GM18507 (cell line): ENCODE measurements at regions not wholly inside any gene's neighbourhood (a gene's known extent, or its start where the extent isn't known, plus 50 kb on each side); places are given as distances from the start of the nearest gene placed in this dataset.

Experiments used
- DNase-seq: peaks from one replicate; pipeline ENCODE4 v3.0.0; 2011; ENCODE audit warnings: low read depth; ENCODE audit not compliant: insufficient read length; ENCODE audit errors: extremely low spot score
- FAIRE-seq: peaks from 2 replicates; lab custom pipeline; 2011; peaks lifted over from hg19 to GRCh38; lab: Jason Lieb, UNC

DNA sequence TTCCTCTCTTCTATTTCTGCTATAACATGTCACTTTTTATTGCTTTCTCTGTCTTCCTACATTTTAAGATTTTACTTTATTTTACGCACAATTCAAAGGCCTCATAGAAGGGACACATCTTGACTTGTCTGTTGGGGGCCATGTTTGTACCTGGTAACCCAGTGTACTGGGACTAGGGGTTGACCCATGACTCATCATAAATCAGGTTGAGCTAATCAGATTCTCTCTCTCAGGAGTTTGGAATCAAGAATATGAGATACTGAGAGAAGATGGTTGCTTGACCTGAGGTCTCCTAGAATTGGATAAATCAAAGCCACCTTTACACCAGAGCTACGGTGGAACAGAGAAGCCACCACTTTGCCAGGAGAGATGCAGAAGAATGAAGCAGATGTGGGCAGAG is 153.0 kb downstream of the UXS1 start:
- DNase-seq (no peak), FAIRE-seq (no peak)

- no peak for FAIRE-seq
- no peak for DNase-seq
Measured at GRCh38 chr2:106039634-106040315, 154.3 kb downstream of the UXS1 start.

GRCh38 chr2:106038601-106039375 is 155.3 kb downstream of the UXS1 start:
- no peak for FAIRE-seq
- no peak for DNase-seq

DNA sequence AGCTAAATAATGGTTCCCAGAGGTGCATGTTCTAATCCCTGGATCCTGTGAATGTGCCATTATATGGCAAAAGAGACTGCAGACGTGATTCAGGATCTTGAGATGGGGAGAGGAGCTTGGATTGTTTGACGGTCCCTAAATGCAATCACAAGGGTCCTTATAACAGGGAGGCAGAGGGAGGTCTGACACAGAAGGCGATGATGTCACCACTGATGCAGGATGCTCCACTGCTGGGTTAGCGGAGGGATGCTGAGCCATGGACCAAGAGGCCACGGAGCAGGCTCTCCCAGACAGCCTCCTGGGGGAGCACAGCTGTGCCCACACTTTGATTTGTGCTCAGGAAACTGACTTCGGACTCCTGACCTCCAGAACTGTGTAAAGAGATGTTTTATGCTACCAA is 156.2 kb downstream of the UXS1 start:
- FAIRE-seq, result no peak
- no peak for DNase-seq

DNA sequence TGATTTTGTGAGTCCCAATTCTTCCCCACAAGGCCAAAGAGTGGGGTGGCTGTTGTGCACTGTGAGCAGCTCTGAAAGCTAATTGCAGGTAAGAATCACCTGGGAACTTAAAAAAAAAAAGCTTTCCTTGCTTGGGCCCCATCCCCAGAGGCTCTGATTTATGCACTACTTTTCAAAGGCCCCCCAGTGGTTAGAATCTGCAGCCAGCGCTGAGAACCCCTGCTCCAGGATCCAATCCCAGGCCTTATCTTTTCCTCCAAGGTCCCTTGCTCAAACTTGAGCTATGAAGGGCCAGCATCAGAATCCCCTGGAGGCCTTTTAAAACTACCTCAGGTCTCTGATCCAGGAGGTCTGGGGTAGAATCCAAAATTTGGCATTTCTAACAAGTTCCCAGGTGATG is 156.8 kb downstream of the UXS1 start:
- FAIRE-seq, result no peak
- no peak for DNase-seq

DNA sequence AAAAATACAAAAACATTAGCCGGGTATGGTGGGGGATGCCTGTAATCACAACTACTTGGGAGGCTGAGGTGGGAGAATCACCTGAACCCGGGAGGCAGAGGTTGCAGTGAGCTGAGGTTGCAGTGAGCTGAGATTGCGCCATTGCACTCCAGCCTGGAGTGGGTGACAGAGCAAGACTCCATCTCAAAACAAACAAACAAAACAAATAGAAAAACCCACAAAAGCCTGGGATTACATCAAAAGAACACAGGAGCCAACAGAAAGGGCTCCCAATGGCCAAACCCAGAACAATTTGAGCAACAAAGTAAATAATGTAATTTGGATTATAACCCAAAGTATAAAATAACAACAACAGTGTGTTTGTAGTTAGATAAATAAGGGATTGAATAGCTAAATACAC is 159.8 kb downstream of the UXS1 start:
- no peak for FAIRE-seq
- DNase-seq, result no peak

DNA sequence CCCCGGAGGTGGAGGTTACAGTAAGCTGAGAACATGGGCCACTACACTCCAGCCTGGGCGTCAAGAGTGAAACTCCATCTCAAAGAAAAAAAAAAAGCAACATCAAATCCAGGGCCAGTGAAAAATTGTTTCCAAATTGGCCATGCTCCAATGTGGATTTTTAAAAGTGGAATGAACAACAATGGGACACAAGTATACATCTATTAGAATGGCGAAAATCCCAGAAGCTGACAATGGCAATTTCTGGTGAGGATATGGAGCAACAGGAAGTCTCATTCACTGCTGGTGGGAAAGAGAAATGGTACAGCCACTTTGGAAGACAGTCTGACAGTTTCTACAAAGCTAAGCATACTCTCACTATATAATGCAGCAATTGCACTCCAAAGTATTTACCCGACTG is 161.4 kb downstream of the UXS1 start:
- FAIRE-seq, result no peak
- DNase-seq, result no peak

- no peak for FAIRE-seq
- no peak for DNase-seq
Measured at GRCh38 chr2:106030287-106031268, 163.5 kb downstream of the UXS1 start.

GRCh38 chr2:106028192-106028591 is 165.9 kb downstream of the UXS1 start:
- FAIRE-seq, result no peak

DNA sequence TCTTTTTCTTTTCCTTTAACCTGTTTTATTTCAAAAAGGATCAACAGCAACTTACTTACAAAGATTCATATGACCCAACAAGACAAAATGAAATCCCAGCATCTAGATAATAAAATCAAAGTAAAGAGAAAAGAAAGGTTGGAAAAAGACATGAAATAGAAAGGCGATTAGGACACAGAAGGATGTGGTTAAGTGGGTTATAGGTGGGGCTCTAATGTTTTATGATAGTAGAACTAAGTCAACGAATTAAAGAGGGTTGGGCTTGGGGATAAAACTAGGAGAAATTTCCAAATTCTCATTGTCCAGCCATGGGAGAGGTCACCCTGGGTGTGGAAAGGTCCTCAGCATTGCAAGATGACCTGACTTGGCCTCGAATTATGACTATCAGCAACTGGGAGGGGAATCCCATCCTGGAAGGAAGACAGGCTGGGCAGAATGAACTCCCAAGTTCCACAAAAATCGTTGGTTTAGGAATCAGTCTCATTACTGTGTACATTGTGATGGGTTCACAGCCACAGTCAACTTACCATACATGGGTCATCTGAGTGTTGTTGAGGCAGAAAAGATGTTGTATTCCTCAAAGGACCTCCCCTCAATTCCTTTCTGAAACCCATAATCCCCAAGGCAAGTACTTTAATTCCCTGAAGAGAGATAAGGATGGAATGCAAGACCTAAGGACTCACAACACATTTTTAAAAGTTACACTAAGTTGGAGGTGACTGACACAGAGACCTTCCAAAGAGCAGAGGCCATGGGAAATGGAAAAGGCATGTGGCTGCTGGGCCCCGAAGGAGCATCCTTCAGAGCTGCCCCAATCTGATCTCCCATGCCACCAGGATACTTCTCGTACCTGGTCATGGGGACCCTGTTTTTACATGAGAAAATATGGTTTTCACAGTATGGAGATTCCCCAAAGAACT is 167.6 kb downstream of the UXS1 start:
- DNase-seq (no peak), FAIRE-seq (no peak)

More at GRCh38 chr2:106028192-106028591, 165.9 kb downstream of the UXS1 start:
- no peak for DNase-seq

- DNase-seq, result no peak
- FAIRE-seq, result no peak
Measured at GRCh38 chr2:106025796-106026195, 168.3 kb downstream of the UXS1 start.

DNA sequence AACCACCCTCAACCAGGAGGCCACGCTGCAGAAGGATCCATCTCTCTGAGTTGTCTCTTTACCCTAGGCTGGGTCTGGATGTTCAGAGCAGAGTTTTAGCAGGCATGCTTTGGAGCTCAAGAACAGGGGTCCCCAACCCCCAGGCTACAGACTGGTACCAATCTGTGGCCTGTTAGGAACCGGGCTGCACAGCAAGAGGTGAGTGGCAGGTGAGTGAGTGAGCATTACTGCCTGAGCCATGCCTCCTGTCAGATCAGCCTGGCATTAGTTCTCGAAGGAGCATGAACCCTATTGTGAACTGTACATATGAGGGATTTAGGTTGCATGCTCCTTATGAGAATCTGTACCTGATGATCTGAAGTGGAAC is 172.5 kb downstream of the UXS1 start:
- FAIRE-seq, result no peak
- no peak for DNase-seq

DNA sequence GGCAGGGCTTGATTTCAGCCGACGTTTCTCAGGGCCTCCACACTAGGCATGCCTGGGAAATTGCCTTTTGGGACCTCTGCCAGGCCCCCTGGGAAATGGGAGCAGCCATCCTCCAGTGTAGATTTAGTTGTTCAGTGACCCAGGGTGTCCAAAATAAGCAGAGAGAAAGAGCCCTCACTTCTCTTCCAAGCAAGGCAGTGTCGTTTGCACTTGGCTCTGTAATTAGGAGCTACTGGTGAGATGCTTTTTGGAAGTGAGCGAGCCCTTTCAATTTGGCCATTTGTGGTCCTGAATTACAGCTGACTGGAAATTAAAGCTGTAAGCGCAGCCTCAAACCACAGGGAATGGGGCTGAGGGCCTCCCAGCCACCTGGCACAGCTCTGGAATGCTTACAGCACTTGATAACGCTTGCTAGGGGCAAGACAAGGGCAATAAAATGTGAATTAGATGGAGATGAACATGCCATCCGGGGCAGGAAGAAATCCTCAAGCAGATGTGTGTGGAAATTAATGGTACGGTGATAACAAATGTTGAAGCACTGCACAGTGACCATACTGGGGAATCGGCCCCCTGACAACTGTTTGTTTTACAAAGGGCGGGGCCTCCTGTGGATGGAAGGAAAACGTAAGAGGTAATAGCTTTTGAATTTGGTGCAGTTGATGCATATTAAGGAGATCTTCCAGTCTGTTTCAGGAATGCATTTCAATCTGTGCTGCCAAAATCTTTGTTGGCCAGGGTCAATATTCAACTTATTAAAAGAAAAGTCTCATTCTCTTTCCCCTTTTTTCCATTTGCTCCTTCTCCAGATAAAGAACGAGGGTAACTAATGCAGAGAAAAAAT is 173.1 kb downstream of the UXS1 start:
- DNase-seq, result no peak
- no peak for FAIRE-seq

DNA sequence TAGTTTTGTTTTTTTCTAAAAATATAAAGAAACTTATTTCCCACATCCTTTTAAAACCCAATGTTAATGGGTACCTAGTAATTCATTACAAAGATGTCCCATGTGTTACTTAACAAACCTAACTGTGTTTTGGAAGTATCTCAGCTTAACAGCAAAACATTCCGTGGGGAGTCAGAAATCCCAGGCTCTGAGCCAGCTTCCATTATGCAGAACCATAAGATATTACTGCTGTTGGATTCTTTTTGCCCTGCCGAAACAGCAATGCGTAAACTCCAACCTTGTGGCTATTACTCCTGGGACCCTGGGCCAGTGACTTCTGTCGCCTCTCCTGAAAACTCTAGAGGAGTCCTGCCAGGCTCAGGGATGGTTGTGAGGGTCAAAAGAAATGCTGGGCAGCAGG is 174.1 kb downstream of the UXS1 start:
- DNase-seq (no peak), FAIRE-seq (no peak)

DNA sequence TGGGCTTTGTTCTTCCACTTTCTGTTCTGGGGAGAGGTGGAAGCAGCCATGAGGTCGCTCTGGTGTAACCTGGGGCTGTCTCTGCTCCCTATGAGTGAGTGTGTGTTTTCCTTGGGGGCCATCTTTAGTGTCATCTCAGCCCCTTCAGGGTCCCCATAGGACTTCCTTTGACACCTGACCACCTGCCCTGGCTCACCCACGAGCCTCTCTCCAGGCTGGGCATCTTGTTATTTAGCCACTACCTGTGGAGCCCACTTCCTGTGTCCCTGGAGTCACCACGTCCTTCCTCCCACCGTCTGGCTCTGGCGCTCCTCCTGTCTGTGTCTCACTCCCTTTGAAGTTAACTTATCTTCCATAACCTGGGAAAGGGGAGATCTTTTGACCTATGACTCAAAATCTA is 176.0 kb downstream of the UXS1 start:
- FAIRE-seq (no peak), DNase-seq (no peak)

GRCh38 chr2:106012591-106013347 is 181.3 kb downstream of the UXS1 start:
- no peak for DNase-seq
- FAIRE-seq, result no peak

GRCh38 chr2:106012001-106012590 is 182.0 kb downstream of the UXS1 start:
- DNase-seq (no peak), FAIRE-seq (no peak)
